ENCODE measurements at regions not wholly inside any gene's neighbourhood (a gene's known extent, or its start where the extent isn't known, plus 50 kb on each side); places are given as distances from the start of the nearest gene placed in this dataset.
"Not testable (repeated sequence)": the region's sequence is repeated elsewhere in the genome, so short reads cannot be mapped to it uniquely, and the experiment has no call there.

- TF ChIP-seq POLR2A (IDR thresholded peaks at IDR 0.05), result not testable (repeated sequence)
- TF ChIP-seq, protein P1, sequence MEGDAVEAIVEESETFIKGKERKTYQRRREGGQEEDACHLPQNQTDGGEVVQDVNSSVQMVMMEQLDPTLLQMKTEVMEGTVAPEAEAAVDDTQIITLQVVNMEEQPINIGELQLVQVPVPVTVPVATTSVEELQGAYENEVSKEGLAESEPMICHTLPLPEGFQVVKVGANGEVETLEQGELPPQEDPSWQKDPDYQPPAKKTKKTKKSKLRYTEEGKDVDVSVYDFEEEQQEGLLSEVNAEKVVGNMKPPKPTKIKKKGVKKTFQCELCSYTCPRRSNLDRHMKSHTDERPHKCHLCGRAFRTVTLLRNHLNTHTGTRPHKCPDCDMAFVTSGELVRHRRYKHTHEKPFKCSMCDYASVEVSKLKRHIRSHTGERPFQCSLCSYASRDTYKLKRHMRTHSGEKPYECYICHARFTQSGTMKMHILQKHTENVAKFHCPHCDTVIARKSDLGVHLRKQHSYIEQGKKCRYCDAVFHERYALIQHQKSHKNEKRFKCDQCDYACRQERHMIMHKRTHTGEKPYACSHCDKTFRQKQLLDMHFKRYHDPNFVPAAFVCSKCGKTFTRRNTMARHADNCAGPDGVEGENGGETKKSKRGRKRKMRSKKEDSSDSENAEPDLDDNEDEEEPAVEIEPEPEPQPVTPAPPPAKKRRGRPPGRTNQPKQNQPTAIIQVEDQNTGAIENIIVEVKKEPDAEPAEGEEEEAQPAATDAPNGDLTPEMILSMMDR (IDR thresholded peaks at IDR 0.05), result not testable (repeated sequence)
Measured at GRCh38 chr1:224037362-224037761, 76.5 kb upstream of the FBXO28 start.

Data from ovary (tissue), 3 donors.